HepG2 (cell line): ENCODE measurements at regions not wholly inside any gene's neighbourhood (a gene's known extent, or its start where the extent isn't known, plus 50 kb on each side); places are given as distances from the start of the nearest gene placed in this dataset.
A peak's percentile ranks its signal among the peaks of the same experiment; 100 is the strongest.

Source experiments
- ATRX ChIP-seq: sonication (generic); formaldehyde crosslinking; IDR thresholded peaks from 2 replicates; pipeline ENCODE4 v1.4.0; 2020; ENCODE audit warnings: missing genetic modification reagents, borderline replicate concordance
- BHLHE40 ChIP-seq: IDR thresholded peaks from 2 replicates; pipeline ENCODE4 v1.6.1; 2011; ENCODE audit warnings: low read length, improper control_type of control experiment
- CBX5 ChIP-seq: sonication (generic); formaldehyde crosslinking; IDR thresholded peaks from 2 replicates; pipeline ENCODE4 v1.4.0; 2020; ENCODE audit warnings: missing genetic modification reagents, borderline replicate concordance
- EHMT2 ChIP-seq: fragments of 200-600 bp; sonication (generic); IDR thresholded peaks from 2 replicates; pipeline ENCODE4 v1.7.0; 2017; ENCODE audit warnings: antibody characterized with exemption, low read depth, low read length, borderline replicate concordance
- ESRRA ChIP-seq: sonication (generic); formaldehyde crosslinking; IDR thresholded peaks from 2 replicates; pipeline ENCODE4 v1.5.1; 2020; ENCODE audit warnings: mild to moderate bottlenecking, low read depth, missing genetic modification reagents
- FOXA1 ChIP-seq, 2 experiments: fragments of 450-650 bp in 1 of 2; sonication (generic) in 1 of 2; formaldehyde crosslinking in 1 of 2; IDR thresholded peaks; 2 replicates each; pipeline versions ENCODE4 v1.4.0 to v1.6.1; 2016 to 2020; ENCODE audit warnings: missing genetic modification reagents in 1 of 2
- JARID2 ChIP-seq: sonication (generic); formaldehyde crosslinking; IDR thresholded peaks from 2 replicates; pipeline ENCODE4 v1.8.1; 2023; ENCODE audit warnings: missing genetic modification reagents, inconsistent platforms; ENCODE audit not compliant: insufficient replicate concordance
- KDM3A ChIP-seq: IDR thresholded peaks from 2 replicates; pipeline ENCODE4 v1.6.1; 2018; ENCODE audit warnings: low read depth, missing compliant biosample characterization
- KDM5A ChIP-seq: fragments of 200-600 bp; sonication (generic); IDR thresholded peaks from 2 replicates; pipeline ENCODE4 v1.7.0; 2018; ENCODE audit warnings: antibody characterized with exemption, mild to moderate bottlenecking, low read length, borderline replicate concordance
- MTF1 ChIP-seq: sonication (generic); formaldehyde crosslinking; IDR thresholded peaks from 2 replicates; pipeline ENCODE4 v1.5.0; 2020; ENCODE audit warnings: missing genetic modification reagents
- POGZ ChIP-seq: sonication (generic); formaldehyde crosslinking; IDR thresholded peaks from 2 replicates; pipeline ENCODE4 v1.4.0; 2020; ENCODE audit warnings: mild to moderate bottlenecking, missing genetic modification reagents
- SALL1 ChIP-seq: sonication (generic); formaldehyde crosslinking; IDR thresholded peaks from 2 replicates; pipeline ENCODE4 v1.8.0; 2022; ENCODE audit warnings: mild to moderate bottlenecking, missing genetic modification reagents
- SMAD3 ChIP-seq: sonication (generic); formaldehyde crosslinking; IDR thresholded peaks from 2 replicates; pipeline ENCODE4 v1.4.0; 2020; ENCODE audit warnings: missing genetic modification reagents
- TEAD3 ChIP-seq: optimal IDR thresholded peaks from 2 replicates; pipeline ENCODE3; 2016; ENCODE audit warnings: borderline replicate concordance
- ZBTB40 ChIP-seq, 2 experiments: fragments of 450-650 bp in 1 of 2; sonication (generic) in 1 of 2; formaldehyde crosslinking in 1 of 2; IDR thresholded peaks; 2 replicates each; pipeline versions ENCODE4 v1.6.1 to v1.8.0; 2016 to 2022; ENCODE audit warnings: antibody characterized with exemption in 1 of 2, mild to moderate bottlenecking in 1 of 2, missing genetic modification reagents in 1 of 2
- ZKSCAN8 ChIP-seq: IDR thresholded peaks from 2 replicates; pipeline ENCODE4 v1.6.1; 2016; ENCODE audit warnings: borderline replicate concordance, missing genetic modification reagents, missing compliant biosample characterization
- ZNF10 ChIP-seq: sonication (generic); formaldehyde crosslinking; IDR thresholded peaks from 2 replicates; pipeline ENCODE4 v1.4.0; 2020; ENCODE audit warnings: mild to moderate bottlenecking, low read depth, missing genetic modification reagents, borderline replicate concordance
- ZNF33B ChIP-seq: sonication (generic); formaldehyde crosslinking; IDR thresholded peaks from 2 replicates; pipeline ENCODE4 v1.5.1; 2020; ENCODE audit warnings: mild to moderate bottlenecking, missing genetic modification reagents
- ZNF598 ChIP-seq: sonication (generic); formaldehyde crosslinking; IDR thresholded peaks from 2 replicates; pipeline ENCODE4 v1.5.1; 2020; ENCODE audit warnings: mild to moderate bottlenecking, missing genetic modification reagents, borderline replicate concordance
- ZNF629 ChIP-seq: sonication (generic); formaldehyde crosslinking; conservative IDR thresholded peaks from 2 replicates; pipeline ENCODE4 v1.5.0; 2020; ENCODE audit warnings: missing genetic modification reagents
- ZNF703 ChIP-seq: sonication (generic); formaldehyde crosslinking; IDR thresholded peaks from 2 replicates; pipeline ENCODE4 v1.5.1; 2020; ENCODE audit warnings: missing genetic modification reagents, mild to moderate bottlenecking, moderate library complexity, borderline replicate concordance
- ZNF773 ChIP-seq: sonication (generic); formaldehyde crosslinking; IDR thresholded peaks from 2 replicates; pipeline ENCODE4 v1.4.0; 2020; ENCODE audit warnings: missing genetic modification reagents, borderline replicate concordance
- ZNF816 ChIP-seq: sonication (generic); formaldehyde crosslinking; IDR thresholded peaks from 2 replicates; pipeline ENCODE4 v1.8.0; 2022; ENCODE audit warnings: missing genetic modification reagents, mild to moderate bottlenecking, borderline replicate concordance

DNA sequence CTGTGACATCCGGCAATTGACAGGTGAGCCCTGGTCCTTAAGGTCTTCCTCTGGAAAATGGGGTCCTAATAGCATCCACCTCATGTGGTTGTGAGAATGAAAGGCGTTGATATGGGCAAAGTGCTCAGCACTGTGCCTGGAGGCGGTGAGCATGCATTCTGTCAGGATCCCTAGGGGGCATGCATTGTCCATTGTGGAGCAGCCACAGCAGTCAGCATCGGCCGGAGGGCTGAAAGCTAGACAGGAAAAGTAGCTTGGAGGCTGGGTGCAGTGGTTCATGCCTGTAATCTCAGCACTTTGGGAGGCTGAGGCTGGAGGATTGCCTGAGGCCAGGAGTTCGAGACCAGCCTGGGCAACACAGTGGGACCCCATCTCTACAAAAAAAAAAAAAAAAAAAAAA is 122.2 kb downstream of the LHX2 start (continued):
- no peak for TF ChIP-seq ZNF629 (CRISPR knock-in tag)
- TF ChIP-seq CBX5 (CRISPR knock-in tag) = peak; percentile 78; the same call in 1 of the 2 replicates
- TF ChIP-seq ZNF598 = no peak
- TF ChIP-seq JARID2 (CRISPR knock-in tag) = peak; percentile 48
- TF ChIP-seq ZBTB40 (IDR thresholded peaks at IDR 0.05) = no peak
- no peak for TF ChIP-seq ZBTB40 (CRISPR knock-in tag; IDR thresholded peaks at IDR 0.05)
- peak; percentile 71 for TF ChIP-seq TEAD3 (CRISPR knock-in tag)
- no peak for TF ChIP-seq ZNF33B (CRISPR knock-in tag)
- TF ChIP-seq ZNF10 (CRISPR knock-in tag) = no peak
- TF ChIP-seq ESRRA = no peak
- TF ChIP-seq KDM3A = no peak
- no peak for TF ChIP-seq FOXA1 (IDR thresholded peaks at IDR 0.05)
- no peak for TF ChIP-seq FOXA1 (CRISPR knock-in tag; IDR thresholded peaks at IDR 0.05)
- no peak for TF ChIP-seq SMAD3 (CRISPR knock-in tag)
- no peak for TF ChIP-seq KDM5A
- no peak for TF ChIP-seq ZKSCAN8
- TF ChIP-seq BHLHE40 = no peak
- no peak for TF ChIP-seq ATRX (CRISPR knock-in tag)
- TF ChIP-seq EHMT2 = no peak
- no peak for TF ChIP-seq ZNF703
- no peak for TF ChIP-seq ZNF773
- TF ChIP-seq POGZ (CRISPR knock-in tag) = 0 out of 2 replicates have a peak, but pooled peaks have one; percentile 32
- no peak for TF ChIP-seq ZNF816
- no peak for TF ChIP-seq MTF1 (CRISPR knock-in tag)
- peak; percentile 50; the same call in 1 of the 2 replicates for TF ChIP-seq SALL1 (CRISPR knock-in tag)
